T-helper 9 cell (primary cell): ENCODE measurements at regions not wholly inside any gene's neighbourhood (a gene's known extent, or its start where the extent isn't known, plus 50 kb on each side); places are given as distances from the start of the nearest gene placed in this dataset.
"Not testable (repeated sequence)": the region's sequence is repeated elsewhere in the genome, so short reads cannot be mapped to it uniquely, and the experiment has no call there.

Experiments
- DNase-seq: peaks from one replicate; pipeline ENCODE4 v3.0.0-alpha.2; 2020

DNA sequence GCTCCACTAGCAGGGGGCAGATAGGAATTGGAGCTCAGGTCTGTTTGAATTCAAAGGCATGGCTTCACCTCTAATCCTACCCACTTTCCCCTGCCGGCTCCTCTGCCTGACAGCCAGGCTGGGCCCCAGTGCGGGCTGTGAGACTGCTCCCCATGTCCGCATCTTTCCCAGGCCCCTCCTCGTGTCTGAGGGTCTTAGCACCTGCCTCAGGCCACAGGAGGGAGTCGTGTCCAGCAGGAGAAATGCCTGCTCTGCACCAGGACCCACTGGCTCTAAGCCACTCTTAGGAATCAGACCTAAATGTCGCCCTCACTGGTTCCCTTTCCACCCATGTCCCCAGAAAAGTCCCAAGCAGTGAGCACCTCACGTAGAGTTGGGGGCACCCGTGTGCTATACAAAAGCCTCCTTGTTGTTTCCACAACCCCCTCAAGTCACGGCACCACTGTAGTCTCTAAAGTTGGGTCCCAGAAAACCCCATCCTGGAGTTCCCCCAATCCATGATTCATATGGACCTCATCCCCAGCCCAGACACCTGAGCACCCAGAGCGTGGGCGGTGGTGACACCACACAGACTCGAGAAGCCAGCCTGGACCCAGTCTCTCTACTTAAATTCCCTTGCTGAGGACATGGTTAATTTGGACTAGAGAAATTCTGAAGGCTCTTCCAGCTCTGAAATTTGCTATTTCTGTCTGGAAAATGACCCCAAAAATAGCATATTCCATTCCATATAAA lies 466.4 kb upstream of the ZMIZ1 start:
- no peak for DNase-seq

DNA sequence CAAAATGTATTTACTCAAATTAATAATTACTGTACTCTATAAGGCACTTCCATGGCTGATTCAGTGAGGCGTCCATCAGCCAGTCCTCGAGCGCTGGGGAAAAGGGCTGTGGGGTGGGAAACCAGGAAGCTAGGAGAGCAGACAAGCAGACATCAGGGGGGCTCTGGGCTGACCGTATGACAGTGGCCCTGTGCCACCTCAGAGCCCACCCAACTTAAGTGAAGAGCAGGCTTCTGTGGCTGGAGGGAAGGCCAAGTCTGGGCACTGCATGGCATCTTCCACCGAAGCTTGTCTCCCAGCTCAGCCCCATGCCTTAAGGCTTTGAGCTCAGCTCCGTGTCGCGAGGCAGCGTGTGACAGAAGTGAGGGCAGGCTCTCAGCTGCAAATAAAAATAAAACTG lies 464.5 kb upstream of the ZMIZ1 start:
- DNase-seq: no peak

DNA sequence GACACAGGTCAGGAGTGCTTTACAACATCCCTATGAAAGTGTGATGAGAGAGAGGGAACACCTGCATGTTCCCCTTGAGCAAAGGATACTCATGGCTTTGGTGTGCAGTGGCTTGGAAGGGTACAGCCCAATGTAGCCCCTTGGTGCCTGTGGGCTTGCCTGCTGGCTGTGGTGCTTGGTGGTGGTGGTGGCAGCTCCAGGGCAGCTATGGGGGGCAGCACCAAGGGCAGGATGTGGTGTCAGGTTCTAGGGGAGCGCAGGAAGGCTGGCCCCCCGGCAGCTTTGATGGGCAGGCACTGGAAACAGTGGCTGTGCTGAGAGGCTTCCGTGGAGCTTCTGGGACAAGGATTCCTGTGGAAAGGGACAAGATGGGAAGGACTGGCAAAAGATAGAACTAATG lies 464.0 kb upstream of the ZMIZ1 start:
- no peak for DNase-seq

DNA sequence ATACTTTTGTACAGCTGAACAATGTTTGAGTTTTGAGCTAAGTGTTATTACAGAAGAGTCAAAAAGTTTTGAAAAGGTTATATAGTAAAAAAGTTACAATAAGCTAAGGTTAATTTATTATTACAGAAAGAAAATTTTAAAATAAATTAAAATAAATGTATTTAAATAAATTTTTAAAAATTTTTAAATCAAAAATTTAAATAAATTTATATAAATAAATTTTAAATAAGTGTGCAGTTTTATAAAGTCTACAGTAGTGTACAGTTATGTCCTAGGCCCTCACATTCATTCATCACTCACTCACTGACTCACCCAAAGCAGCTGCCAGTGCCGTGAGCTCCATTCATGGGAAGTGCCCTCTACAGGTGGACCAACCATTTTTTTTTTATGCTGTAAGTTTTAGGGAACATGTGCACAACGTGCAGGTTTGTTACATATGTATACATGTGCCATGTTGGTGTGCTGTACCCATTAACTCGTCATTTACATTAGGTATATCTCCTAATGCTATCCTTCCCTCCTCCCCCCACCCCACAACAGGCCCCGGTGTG lies 462.9 kb upstream of the ZMIZ1 start:
- no peak for DNase-seq

DNA sequence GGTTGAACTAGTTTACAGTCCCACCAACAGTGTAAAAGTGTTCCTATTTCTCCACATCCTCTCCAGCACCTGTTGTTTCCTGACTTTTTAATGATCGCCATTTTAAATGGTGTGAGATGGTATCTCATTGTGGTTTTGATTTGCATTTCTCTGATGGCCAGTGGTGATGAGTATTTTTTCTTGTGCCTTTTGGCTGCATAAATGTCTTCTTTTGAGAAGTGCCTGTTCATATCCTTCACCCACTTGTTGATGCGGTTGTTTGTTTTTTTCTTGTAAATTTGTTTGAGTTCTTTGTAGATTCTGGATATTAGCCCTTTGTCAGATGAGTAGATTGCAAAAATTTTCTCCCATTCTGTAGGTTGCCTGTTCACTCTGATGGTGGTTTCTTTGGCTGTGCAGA lies 462.0 kb upstream of the ZMIZ1 start:
- not testable (repeated sequence) for DNase-seq

DNA sequence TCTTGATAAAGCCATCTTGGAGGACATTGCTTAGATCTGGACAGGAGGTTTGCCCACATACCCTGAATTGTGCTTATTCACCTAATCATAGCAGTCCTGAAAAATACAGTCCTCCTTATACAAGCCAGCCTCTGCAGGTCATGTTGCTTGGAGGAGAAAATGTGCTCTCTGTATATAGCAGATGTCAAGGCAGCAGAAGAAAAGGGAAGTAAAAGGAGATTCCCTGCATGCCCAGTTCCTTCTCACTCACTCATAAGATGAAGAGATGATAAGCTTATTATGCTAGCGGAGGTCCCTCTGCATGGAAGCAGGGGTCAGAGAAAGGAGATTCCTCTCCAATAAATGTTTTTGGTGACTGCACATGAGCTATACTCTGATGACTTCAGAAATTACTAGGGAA lies 458.8 kb upstream of the ZMIZ1 start:
- no peak for DNase-seq

DNA sequence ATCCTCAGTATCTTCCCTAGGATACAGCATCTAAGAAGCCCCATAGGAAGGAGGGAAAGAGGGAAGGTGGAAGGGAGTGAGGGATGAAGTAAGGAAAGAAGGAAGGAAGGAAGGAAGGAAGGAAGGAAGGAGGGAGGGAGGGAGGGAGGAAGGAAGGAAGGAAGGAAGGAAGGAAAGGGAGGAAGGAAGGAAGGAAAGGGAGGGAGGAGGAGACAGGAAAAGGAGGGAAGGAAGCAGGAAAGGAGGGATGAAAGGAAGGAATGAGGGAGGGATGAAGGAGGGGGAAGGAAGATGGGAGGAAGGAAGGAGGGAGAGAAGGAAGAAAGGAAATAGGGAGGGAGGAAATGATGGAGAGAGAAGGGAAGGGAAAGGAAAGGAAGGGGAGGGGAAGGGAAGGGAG lies 455.6 kb upstream of the ZMIZ1 start:
- no peak for DNase-seq

DNA sequence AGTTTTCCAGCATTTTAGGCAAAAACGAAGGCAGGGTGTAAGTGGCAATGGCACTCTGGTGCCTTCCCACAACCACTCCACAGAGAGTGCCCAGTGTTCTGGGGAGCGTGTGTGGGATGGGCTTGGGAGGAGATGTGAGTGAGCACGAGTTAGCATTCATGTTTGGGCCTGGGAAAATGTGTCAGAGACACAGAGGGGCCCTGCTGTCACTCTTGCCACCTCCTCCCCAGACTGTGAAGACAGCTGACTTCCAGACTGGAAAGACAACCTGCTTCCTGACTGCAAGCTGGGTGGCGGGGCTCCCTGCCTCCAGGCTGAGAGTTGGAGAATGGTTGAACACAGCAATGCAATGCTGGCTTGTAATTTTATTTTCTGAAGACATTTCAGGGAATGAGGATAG lies 454.5 kb upstream of the ZMIZ1 start:
- no peak for DNase-seq

DNA sequence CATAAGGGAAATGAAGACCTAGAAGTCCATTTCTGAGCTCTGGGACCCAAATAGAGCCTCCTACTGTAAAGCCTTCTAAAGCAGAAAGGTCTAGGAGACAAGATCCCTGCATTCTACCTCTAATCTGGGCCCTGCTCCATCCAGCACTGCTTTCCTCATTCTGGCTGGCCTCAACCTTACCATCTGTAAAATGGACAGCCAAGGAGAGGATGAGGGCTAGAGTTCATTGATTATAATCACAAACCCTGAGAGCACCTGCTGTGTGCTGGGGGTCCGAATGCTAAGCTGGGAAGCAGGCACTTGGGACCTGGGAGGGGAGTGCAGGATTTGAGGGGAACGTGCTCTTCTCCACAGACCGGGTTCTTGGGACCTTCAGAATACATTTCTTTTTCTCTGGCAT lies 454.0 kb upstream of the ZMIZ1 start:
- no peak for DNase-seq

DNA sequence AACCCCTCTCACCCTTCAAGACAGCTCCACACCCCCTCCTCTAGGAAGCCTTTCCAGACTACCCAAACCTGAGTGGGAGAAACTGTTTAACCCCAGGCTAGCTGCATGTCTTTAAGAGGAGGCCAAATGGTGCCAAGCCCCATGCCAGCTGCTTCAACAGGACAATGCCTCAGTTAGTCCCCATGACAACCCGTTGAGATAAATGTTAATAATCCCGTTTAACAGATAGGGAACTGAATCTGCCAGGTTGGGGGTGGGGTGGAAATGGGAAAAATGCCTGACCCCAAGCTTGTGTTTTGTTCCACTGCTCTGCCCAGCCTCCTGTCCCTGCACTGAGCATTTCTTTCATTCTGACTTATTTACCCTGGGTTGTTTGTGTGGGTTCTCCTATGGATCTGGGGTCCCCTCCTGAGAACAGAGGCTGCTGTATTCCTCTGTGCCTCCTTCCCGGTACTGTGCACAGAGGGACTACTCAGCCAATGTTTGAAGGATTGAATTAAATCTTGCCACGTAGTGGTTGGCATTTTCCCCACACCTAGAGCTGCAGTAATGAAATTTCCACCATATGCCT lies 452.6 kb upstream of the ZMIZ1 start:
- no peak for DNase-seq

DNA sequence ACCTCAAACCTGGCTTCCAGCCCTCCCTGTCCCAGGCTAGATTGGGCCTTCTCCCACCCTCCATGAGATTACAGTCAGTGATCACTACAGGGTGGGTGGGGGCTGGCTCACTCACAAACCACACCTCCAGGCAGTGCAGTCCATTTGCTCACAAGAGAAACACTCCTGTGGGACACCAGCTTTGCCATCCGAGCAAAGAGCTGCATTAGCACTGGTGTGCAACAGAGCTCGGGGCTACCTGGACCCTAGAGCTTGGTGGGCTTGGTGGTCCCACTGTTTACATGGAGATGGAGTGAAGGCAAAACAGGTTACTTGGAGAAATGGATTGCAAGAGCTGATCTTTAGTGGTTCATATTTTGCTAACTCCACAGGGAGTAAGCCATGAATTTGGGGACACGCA lies 451.7 kb upstream of the ZMIZ1 start:
- DNase-seq: no peak

DNA sequence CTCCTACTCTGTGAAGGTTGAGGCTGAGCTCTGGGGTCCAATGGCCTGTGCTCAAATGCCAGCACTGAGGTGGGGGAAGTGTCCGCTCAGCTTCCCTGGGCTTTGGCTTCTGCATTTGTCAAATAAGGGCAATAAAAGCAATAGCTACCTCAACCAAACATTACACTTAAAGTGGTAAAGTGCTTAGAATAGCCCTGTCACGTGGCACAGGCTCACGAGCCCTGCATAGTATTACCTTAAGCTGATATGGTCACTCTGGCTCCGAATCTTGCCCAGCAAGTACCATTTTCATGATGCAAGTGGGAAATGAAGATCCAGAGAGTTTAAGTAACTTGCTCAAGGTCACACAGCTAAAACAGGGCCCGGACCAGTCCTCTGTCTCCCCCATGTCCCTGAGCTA lies 451.1 kb upstream of the ZMIZ1 start:
- DNase-seq: no peak

DNA sequence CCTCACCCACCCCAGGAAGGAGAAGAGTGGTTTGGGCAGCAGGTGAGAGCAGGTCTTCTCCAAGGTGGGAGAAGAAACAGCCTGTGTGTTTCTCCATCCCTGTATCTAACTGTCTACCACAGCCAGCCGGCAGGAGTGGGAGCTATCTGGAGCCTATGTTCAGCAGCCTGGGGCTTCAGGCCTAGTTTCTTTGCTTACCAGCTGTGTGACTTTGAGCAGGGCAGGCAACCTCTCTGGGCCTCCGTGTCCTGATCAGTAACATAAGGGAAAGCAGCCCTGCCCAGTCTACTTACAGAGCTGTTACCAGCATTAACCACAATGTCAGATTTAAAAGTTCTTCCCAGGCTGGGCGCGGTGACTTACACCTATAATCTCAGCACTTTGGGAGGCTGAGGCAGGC lies 450.7 kb upstream of the ZMIZ1 start:
- no peak for DNase-seq

DNA sequence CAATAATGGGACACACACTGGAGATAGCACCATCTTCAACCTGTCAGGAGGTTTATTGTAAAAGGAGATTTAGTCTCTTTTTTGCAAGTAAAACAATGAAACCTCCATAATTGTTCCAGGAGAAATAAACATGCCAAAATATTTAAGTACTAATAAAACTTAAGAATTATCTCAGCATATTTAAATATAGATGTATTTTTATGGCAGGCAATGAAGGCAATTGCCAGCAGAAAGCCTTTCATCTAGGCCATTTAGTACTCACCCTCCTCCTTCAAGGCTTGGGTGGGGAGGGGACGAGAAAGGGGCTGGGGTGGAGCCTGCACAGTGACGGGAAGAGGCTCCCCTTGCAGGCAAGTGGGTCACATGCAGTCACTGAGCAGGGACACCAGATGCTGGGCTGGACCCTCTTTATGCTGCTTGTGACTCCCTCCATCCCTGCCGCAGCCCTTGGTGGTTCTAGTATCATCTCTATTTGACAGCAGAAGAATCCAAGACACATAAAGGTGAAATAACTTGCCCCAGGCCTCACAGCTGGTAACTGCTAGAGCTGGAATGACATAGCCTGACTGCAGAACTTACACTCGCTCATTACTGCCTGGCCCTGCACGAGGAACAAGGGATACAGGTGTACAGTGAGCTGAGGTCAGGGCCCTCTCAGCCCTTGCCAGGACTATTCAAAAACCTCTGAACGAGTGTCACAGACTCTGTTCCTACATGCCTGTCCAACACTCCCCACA lies 449.5 kb upstream of the ZMIZ1 start:
- DNase-seq: no peak

DNA sequence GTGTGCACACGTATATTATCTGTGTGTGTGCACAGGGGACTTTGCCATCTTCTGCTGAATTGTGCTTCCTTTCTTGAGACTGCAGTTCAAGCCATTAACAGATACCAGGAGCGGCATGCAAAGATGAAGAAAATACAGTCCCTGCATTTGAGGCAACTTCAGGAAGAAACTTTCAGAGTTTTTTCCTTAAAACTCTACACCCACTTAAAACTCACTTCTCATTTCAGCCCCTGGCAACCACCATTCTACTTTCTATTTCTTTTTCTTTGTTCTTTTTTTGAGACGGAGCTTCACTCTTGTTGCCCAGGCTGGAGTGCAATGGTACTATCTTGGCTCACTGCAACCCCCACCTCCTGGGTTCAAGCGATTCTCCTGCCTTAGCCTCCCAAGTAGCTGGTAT lies 448.9 kb upstream of the ZMIZ1 start:
- DNase-seq: no peak

DNA sequence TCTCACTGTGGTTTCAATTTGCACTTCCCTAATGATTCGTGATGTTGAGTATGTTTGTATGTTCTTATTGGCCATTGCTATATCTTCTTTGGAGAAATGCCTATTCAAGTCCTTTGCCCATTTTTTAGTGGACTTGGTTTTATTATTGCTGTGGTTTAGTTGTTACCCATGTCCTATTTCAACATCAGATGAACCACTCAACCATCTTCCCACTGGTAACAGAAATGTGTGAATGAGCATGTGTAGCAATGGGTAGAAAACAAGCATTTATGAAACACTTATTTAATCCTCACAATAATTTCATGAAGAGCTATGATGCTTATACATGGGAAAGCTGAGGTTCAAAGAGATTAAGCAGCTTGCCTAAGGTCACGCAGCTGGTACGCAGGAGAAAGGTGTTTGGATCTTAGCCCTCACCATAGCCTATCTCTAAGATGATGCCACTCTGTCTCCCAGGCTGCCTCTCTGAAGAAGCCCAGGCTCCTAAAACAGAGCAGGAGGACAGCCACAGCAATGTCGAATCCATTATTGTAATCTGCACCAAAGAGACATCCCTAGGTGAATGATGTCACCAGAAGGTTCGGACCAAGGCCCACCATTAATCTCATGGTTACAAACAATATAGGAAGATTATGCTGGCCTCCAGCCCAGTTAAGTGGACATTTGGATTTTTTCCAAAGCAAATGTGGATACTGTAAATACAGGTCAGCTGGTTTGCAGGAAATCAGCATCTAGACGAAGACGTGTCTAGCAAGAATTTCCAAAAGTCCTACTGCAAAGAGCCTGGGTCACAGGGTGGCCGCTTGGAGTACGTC lies 447.6 kb upstream of the ZMIZ1 start:
- DNase-seq: no peak

DNA sequence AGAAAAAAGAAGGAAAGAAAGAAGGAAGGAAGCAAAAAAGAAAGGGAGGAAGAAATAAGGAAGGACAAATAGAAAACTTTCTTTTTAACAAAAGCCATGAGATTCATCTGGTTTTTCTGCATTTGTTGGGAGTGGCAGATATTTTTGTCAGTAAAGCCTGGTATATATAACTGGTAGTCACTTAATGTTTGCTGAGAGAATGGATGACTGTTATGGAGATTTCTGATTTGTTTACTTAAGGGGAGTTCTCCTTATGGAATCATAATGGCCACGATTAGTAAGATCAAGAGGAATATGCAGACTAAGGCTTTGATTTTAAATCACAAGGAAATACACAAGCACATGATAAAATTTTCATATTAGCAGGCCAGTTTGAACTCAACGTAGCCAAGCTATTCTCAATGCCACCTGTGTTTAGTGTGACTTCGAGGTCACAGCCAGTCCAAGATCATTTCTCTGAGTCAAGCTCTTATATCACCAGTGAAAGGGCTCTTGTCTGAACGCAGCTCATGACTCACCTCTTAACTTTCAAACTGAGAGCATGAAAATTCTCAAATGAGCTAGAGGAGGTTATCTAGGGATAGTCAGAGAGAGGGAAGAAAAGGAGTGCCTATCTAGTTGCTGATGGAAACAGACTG lies 445.1 kb upstream of the ZMIZ1 start:
- no peak for DNase-seq

DNA sequence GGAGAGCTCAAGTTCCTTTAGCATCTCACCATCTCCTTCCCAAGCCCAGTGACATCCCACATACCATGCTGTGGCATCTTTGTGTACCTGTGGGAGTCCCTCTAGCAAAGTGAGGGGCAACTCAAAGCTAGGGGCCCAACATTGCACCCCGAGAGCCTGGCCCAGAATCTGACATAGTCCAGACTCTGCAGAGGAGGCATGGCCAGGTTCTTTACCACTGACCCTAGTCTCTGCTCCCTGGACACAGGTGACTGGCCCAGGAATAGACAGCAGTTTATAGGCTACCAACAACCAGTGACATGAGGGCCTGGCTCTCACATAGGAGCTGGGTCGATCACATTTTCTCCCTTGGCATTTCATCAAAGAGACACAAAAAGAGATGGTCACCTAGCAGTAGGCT lies 444.0 kb upstream of the ZMIZ1 start:
- no peak for DNase-seq

DNA sequence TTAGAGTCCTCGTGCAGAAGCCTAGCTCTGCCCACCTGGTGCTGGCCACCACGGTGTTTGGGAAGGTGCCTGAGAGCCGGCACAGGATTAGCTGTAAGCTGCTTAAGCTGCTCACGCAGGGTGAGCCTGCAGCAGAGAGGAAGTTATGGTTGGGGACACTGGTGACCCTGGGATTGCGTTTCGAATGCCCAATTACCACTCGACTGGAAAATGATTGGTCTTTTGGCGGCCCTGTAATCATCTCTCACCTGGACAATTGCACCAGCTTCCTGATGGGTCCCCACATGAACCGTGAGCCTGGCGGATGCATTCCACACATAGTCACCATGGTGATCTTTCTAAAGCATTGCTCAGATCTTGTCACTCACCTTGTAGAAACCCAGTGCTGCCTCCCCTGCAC lies 442.3 kb upstream of the ZMIZ1 start:
- no peak for DNase-seq

DNA sequence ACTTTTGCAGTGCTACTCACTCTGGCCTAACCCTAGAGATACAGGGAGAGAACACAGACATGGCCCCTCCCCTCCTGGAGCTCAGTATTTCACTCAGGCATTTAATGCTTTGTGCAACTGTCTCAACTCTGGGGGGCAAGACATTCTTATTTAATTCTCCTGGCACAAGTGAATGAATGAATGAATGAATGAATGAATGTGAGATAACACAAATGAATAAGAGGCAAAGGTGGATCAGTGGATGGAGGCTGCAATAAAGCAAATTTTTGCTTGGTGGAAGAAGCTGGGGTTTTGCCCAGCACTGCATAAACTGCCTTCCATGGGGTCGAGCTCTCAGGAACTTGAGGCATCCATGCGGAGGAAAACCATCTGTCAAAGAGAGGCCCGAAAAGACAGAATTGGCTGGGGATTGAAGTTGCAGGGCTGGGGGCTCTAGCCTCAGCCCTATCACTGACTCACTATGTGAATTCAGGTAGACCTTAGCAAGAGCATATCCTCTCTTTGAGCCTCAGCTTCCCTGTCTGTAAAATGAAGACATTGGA lies 441.4 kb upstream of the ZMIZ1 start:
- no peak for DNase-seq

DNA sequence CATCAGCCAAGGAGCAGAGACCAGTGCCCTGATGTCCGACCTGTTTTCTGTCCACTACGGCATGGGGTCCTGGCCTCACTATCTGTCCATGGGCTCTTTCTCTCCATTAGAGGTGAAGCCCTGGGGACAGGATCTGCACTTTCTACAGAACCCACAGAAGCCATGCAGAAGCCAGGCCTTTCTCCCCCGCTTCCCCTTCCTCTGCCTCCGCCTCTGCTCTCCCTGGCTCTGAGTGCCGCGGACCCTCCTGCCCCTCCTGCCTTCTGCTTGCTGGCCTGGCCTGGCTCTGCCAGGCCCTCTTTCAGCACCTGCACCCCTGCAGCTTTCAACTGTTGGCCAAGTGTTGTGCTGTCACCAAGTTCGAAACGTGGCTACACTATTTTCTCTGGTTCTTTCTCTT lies 439.8 kb upstream of the ZMIZ1 start:
- no peak for DNase-seq

DNA sequence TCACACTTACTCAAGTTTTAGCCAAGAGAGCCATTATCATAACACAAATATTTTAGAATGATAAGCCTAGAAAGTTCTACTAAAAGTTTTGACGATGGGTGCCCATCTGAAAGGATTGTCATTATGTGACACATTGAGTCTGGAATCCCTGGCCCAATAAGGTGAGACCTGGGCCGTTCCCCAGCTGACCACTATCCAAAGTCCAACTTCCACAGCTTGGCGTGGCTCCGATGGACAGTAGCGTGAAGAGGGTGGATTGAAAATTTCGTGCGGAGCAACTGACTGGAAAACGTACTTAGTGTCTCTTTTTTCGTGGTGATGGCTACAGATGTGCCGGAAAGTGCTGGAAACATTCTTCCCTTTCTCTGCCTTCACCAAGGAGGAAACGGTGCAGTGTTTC lies 439.0 kb upstream of the ZMIZ1 start:
- no peak for DNase-seq
